Brain microvascular endothelial cell (primary cell): ENCODE measurements at regions not wholly inside any gene's neighbourhood (a gene's known extent, or its start where the extent isn't known, plus 50 kb on each side); places are given as distances from the start of the nearest gene placed in this dataset.

Experiments
- DNase-seq: peaks from one replicate; pipeline ENCODE4 v3.0.0-alpha.2; 2020
- H3K27ac ChIP-seq: fragments of 250-450 bp; sonication (Bioruptor Pico); 2 replicates; pipeline ENCODE4 v1.5.1; 2020; ENCODE audit warnings: mild to moderate bottlenecking, moderate library complexity
- H3K27me3 ChIP-seq: fragments of 250-450 bp; sonication (Bioruptor Pico); replicated peaks from 2 replicates; pipeline ENCODE4 v1.5.1; 2020; ENCODE audit warnings: mild to moderate bottlenecking
- H3K36me3 ChIP-seq: fragments of 250-450 bp; sonication (Bioruptor Pico); replicated peaks from 2 replicates; pipeline ENCODE4 v1.5.1; 2020; ENCODE audit warnings: mild to moderate bottlenecking
- H3K4me3 ChIP-seq: 2 replicates; pipeline ENCODE4 v1.5.1; 2011; ENCODE audit warnings: low read depth, mild to moderate bottlenecking, control low read depth, low read length, moderate library complexity
- in situ Hi-C: cut with HindIII; loops from 2 replicates; pipeline ENCODE4 v1.10.0; 2017; ENCODE audit warnings: low sequenced_read_pairs, low pct_ligation_motif_present
- TF ChIP-seq, protein P1 (sequence below): IDR thresholded peaks from 2 replicates; pipeline ENCODE4 v1.5.1; 2011; ENCODE audit warnings: low read depth, mild to moderate bottlenecking, moderate library complexity, low read length, control low read depth, inconsistent platforms; ENCODE audit errors: missing control alignments

DNA sequence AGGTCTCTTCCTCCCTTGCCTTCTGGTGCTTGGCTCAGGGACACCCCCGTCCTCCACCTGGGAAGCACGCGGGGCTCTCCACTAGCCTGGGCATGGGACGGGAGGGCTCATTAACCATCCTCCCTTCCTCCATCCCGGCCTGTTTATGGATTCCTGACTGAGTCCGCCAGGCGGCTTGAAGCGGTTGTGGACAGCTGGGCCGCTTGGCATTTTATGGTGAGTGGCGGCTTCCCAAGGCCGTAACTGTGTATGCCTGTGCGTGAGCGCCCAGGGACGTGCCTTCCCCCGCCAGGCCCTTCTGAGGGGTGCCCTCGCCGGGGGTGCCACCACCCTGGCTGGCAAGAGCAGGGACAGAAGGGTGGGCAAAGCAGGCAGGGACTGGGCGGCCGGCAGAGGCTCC lies 202.8 kb downstream of the URI1 start:
- Histone ChIP-seq H3K27me3 (no peaks in the 10 kb centered on the region), H3K27ac (no peak overlapping the region), H3K4me3 (no peak overlapping the region), H3K36me3 (no peaks in the 10 kb centered on the region)
- DNase-seq = no peak
- TF ChIP-seq, protein P1, sequence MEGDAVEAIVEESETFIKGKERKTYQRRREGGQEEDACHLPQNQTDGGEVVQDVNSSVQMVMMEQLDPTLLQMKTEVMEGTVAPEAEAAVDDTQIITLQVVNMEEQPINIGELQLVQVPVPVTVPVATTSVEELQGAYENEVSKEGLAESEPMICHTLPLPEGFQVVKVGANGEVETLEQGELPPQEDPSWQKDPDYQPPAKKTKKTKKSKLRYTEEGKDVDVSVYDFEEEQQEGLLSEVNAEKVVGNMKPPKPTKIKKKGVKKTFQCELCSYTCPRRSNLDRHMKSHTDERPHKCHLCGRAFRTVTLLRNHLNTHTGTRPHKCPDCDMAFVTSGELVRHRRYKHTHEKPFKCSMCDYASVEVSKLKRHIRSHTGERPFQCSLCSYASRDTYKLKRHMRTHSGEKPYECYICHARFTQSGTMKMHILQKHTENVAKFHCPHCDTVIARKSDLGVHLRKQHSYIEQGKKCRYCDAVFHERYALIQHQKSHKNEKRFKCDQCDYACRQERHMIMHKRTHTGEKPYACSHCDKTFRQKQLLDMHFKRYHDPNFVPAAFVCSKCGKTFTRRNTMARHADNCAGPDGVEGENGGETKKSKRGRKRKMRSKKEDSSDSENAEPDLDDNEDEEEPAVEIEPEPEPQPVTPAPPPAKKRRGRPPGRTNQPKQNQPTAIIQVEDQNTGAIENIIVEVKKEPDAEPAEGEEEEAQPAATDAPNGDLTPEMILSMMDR = no peak
- in situ Hi-C loops = no loop called here

DNA sequence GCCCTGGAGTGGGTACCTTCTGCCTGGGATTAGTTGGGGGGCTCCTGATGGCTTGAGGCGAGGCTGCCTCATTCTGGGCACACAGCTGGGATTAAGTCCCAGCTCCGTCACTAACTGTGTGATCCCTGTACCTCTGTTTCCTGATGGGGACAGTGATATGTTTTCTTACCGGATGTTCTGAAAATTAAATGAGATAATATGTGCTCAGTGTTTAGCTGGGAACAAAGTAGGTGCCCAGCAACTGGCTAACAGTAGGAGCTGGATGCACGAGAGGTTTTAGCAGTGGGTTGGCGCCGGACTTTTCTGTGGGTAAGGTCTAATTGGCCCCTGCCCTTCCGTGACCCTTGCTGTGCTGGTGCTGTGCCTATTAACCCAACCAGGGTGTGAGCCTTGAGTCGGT lies 203.4 kb downstream of the URI1 start:
- Histone ChIP-seq H3K27ac (no peak overlapping the region), H3K36me3 (no peaks in the 10 kb centered on the region), H3K4me3 (no peak overlapping the region), H3K27me3 (no peaks in the 10 kb centered on the region)
- no peak for DNase-seq
- TF ChIP-seq, protein P1 = no peak
- in situ Hi-C loops = no loop called here

DNA sequence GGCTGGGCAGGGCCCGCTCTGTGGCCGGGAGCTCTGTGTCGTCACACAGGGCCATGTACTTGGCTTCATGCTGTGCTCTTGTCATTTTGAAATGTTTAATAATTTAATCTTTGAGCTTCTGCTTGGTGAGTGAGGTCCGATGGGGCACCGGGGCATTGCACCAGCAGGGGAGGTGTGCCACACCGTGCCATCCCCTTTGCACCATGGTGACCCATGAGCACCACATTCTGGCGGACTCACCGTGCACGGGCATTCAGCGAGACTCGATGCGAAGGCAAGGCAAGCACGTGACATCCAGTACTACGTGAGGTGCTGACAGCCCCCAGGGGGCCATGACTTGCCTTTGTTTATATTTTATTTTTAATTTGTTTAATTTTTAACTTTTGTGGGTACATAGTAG lies 204.3 kb downstream of the URI1 start:
- Histone ChIP-seq H3K36me3 (no peaks in the 10 kb centered on the region), H3K27ac (no peak overlapping the region), H3K4me3 (no peak overlapping the region), H3K27me3 (no peaks in the 10 kb centered on the region)
- TF ChIP-seq, protein P1 = no peak
- DNase-seq = no peak
- in situ Hi-C loops = no loop called here

DNA sequence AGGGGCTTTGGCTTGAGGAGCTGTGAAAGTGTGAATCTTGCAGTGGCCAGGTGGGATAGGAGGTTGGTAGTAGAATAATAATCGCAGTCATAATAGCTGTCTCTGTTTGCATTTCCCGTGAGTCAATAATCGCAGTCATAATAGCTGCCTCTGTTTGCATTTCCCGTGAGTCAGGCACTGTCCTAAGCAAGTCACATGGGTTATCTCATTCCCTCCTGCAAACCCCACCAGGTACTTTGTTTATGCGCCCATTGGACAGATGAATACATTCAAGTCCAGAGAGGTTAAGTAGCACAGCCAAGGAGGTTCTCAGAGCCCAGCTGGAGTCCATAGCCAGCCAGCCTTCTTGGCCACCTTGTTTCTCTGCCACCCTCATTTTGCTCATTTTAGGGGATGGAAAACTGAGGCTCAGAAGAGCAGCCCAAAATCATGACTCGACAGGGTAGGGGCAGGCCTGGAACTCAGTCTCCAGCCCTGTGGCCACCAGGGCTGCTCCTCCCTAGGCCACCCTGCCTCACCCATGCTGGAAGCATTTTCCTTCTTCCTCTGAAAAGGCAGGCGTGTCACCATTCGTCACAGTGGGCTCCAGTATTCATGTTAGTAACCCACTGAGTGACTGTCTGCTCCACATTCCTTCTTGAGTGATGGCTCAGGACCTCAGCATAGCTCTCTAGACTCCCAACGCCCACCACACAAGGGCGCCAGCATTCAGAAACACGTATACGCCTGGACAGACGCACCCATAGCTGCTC lies 206.2 kb downstream of the URI1 start:
- no peaks in the 10 kb centered on the region for H3K27me3 ChIP-seq
- TF ChIP-seq, protein P1 = no peak
- no peak overlapping the region for H3K4me3 ChIP-seq
- in situ Hi-C loops = no loop called here
- H3K27ac ChIP-seq = no peak overlapping the region
- DNase-seq = no peak
- H3K36me3 ChIP-seq = no peaks in the 10 kb centered on the region

DNA sequence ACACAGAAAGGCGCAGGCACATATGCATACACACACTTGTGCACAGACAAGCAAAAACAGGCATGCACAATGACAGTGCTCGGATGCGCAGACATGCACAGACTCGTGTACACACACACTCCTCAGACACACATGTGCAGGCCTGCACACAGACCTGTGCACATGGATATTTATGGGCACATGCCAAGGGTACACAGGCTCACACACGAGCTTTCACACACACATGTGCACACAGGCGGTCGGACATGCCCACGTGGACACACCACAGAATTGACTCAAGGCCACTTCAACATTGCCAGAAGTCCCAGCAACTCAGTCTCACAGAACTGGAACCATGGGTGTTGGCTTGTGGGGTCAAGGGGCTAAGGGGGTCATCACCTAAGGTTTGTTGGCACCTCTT lies 206.8 kb downstream of the URI1 start:
- Histone ChIP-seq H3K4me3 (no peak overlapping the region), H3K27me3 (no peaks in the 10 kb centered on the region), H3K36me3 (no peaks in the 10 kb centered on the region), H3K27ac (no peak overlapping the region)
- TF ChIP-seq, protein P1 = no peak
- DNase-seq = no peak
- in situ Hi-C loops = no loop called here

DNA sequence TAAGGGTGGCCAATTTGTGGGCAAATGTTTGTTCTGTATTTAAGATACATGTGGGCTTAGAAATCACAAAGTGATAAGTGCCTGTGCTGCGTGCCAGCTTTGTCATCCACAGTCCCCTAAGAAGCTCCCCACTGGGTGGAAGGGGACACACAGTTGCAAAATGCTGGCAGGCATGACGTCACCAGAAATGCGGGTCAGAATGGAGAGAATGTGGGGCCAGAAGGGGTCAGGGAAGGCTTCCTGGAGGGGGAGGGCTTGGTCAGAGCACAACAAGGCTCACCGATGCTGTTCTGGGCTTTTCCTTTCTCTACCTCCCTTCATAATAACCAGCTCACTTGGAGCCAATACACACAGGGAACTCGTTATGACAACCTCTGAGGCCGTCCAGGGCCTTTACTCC lies 207.3 kb downstream of the URI1 start:
- in situ Hi-C loops = no loop called here
- Histone ChIP-seq H3K36me3 (no peaks in the 10 kb centered on the region), H3K27me3 (no peaks in the 10 kb centered on the region), H3K27ac (no peak overlapping the region), H3K4me3 (no peak overlapping the region)
- TF ChIP-seq, protein P1 = no peak
- no peak for DNase-seq
